MCF 10A (cell line): ENCODE measurements at regions not wholly inside any gene's neighbourhood (a gene's known extent, or its start where the extent isn't known, plus 50 kb on each side); places are given as distances from the start of the nearest gene placed in this dataset.

Experiments used
- BruUV-seq: library from RNA; stranded (reverse); fragments of 400-500 nt; replicated peaks from 2 replicates; lab custom pipeline; 2021; lab: Mats Ljungman, UMichigan
- CTCF ChIA-PET: fragments of 300-600 bp; sonication (Branson Sonifier 250); formaldehyde crosslinking; extraction: SDS; loops from one replicate; lab custom pipeline; 2021; ENCODE audit warnings: antibody characterized with exemption, inconsistent platforms; lab: Yijun Ruan, JAX
- POLR2A ChIA-PET: fragments of 300-600, 350-650 bp; sonication (Branson Sonifier 250); formaldehyde crosslinking; extraction: SDS; loops from one replicate; lab custom pipeline; 2020; ENCODE audit warnings: antibody characterized with exemption, inconsistent platforms; lab: Yijun Ruan, JAX
- DNase-seq: peaks from one replicate; pipeline ENCODE4 v3.0.0-alpha.2; 2018; ENCODE audit not compliant: unreplicated experiment
- H3K27ac Mint-ChIP-seq: one replicate; pipeline ENCODE4 v1.8.0; 2022; ENCODE audit warnings: mild to moderate bottlenecking, low read depth, mixed read lengths; ENCODE audit not compliant: unreplicated experiment
- H3K27me3 Mint-ChIP-seq: one replicate; pipeline ENCODE4 v1.8.0; 2022; ENCODE audit warnings: mixed read lengths; ENCODE audit not compliant: insufficient read depth, unreplicated experiment
- H3K36me3 Mint-ChIP-seq: one replicate; pipeline ENCODE4 v1.8.0; 2022; ENCODE audit warnings: mild to moderate bottlenecking, moderate library complexity, mixed read lengths; ENCODE audit not compliant: insufficient read depth, unreplicated experiment
- H3K4me1 Mint-ChIP-seq: one replicate; pipeline ENCODE4 v1.8.0; 2022; ENCODE audit warnings: mixed read lengths; ENCODE audit not compliant: insufficient read depth, unreplicated experiment
- H3K4me3 Mint-ChIP-seq: one replicate; pipeline ENCODE4 v1.8.0; 2022; ENCODE audit warnings: mild to moderate bottlenecking, moderate library complexity, mixed read lengths; ENCODE audit not compliant: unreplicated experiment
- H3K9me3 Mint-ChIP-seq: one replicate; pipeline ENCODE4 v1.8.0; 2022; ENCODE audit warnings: mixed read lengths; ENCODE audit not compliant: unreplicated experiment
- intact Hi-C: fragments of 100-400 bp; cut with micrococcal nuclease; formaldehyde crosslinking; loops from 2 replicates; pipeline ENCODE4 v1.14.1; 2022
- TF ChIP-seq, protein P1 (sequence below): fragments of 200-600 bp; IDR thresholded peaks from one replicate; pipeline ENCODE4 v1.8.0; 2022; ENCODE audit warnings: antibody characterized with exemption, mild to moderate bottlenecking; ENCODE audit not compliant: unreplicated experiment

DNA sequence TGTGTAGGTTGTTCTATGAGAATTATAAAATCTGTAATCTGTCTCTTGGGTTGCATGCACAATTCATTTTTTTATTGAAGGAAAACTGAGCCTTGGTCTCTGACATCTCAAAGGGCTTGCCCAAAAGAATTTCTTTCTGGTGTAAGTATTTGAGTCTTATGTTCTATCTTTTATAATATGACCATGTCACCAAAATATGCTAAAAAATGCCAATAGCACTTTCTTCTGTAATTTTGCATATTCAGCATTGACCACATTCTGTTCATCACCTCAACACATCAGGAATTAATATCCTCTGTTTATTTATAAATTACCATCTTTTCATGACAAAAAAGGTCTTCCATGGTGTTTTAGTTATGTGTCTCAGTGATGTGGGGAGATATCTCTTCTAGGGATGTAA lies 268.7 kb upstream of the TCF4 start:
- Mint-ChIP-seq H3K36me3 (no peaks in the 10 kb centered on the region), H3K27ac (peak overlapping the region; percentile 64), H3K4me3 (no peak overlapping the region), H3K4me1 (peaks cover 35% of the 10 kb centered on the region), H3K9me3 (no peaks in the 10 kb centered on the region), H3K27me3 (no peaks in the 10 kb centered on the region)
- no TSS peak for BruUV-seq
- TF ChIP-seq, protein P1, sequence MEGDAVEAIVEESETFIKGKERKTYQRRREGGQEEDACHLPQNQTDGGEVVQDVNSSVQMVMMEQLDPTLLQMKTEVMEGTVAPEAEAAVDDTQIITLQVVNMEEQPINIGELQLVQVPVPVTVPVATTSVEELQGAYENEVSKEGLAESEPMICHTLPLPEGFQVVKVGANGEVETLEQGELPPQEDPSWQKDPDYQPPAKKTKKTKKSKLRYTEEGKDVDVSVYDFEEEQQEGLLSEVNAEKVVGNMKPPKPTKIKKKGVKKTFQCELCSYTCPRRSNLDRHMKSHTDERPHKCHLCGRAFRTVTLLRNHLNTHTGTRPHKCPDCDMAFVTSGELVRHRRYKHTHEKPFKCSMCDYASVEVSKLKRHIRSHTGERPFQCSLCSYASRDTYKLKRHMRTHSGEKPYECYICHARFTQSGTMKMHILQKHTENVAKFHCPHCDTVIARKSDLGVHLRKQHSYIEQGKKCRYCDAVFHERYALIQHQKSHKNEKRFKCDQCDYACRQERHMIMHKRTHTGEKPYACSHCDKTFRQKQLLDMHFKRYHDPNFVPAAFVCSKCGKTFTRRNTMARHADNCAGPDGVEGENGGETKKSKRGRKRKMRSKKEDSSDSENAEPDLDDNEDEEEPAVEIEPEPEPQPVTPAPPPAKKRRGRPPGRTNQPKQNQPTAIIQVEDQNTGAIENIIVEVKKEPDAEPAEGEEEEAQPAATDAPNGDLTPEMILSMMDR = no peak
- ChIA-PET CTCF (interaction anchor here (0.6 to 1.8 kb wide), 2 partner anchors 49 to 441 kb away, joined by 3 to 6 read pairs; no protein-coding TSS in a partner anchor), POLR2A (interaction anchor here (0.6 to 2.2 kb wide), 9 partner anchors 11 to 267 kb away, joined by 3 to 22 read pairs (median 5); no protein-coding TSS in a partner anchor)
- intact Hi-C loops = loop anchor here (1.0 kb wide), 1 partner anchor 441 kb away; no protein-coding TSS in a partner anchor
- no peak for DNase-seq

DNA sequence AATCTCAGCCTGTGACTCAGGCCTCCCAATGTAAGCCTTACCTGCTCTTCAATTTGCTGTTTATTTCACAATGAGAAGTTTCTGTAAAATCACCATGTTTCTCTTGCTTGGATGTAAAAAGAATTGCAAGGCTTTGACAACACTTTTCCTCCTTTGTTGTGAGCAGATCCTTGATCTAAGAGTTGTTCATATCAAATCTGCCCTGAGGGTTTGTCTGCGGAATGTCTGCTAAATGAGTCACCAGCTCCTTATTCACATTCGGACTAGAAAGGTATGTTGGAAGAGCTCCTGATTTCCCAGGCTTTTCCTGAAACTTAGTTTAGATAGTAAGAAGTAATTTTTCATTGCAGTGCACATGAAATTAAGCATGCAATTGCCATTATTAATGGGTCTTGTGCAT lies 268.2 kb upstream of the TCF4 start:
- Mint-ChIP-seq H3K4me3 (no peak overlapping the region), H3K27ac (peak overlapping the region; percentile 64), H3K9me3 (no peaks in the 10 kb centered on the region), H3K36me3 (no peaks in the 10 kb centered on the region), H3K27me3 (no peaks in the 10 kb centered on the region), H3K4me1 (peaks cover 35% of the 10 kb centered on the region)
- DNase-seq = peak; percentile 97
- POLR2A ChIA-PET = interaction anchor here (0.5 to 2.2 kb wide), 12 partner anchors 10 to 446 kb away, joined by 3 to 22 read pairs (median 4); no protein-coding TSS in a partner anchor
- intact Hi-C loops = loop anchor here (1.0 kb wide), 1 partner anchor 441 kb away; no protein-coding TSS in a partner anchor
- CTCF ChIA-PET = interaction anchor here (0.6 to 1.8 kb wide), 6 partner anchors 19 to 440 kb away, joined by 3 to 6 read pairs (median 4); no protein-coding TSS in a partner anchor
- TF ChIP-seq, protein P1 = no peak
- no TSS peak for BruUV-seq

DNA sequence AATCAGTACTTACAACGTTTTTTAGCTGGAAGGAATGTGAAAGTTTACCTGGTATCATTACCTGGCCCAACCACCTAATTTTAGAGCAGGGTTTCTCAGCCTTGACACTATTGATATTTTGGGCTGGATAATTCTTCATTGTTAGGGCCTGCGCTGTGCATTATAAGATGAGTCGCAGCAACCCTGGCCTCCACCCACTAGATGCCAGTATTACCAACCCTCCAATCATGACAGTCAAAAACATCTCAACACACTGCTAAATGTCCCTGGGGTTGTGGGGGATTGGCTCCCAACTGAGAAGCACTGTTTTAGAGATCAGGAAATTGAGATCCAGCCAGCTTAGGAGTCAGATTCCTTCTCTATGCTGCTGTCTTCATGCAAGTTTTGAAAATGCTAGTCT lies 265.3 kb upstream of the TCF4 start:
- ChIA-PET CTCF (interaction anchor here (0.6 to 0.7 kb wide), 3 partner anchors 8 to 721 kb away, joined by 4 read pairs; no protein-coding TSS in a partner anchor), POLR2A (interaction anchor here (0.6 kb wide), 1 partner anchor 36 kb away, joined by 3 read pairs; no protein-coding TSS in a partner anchor)
- Mint-ChIP-seq H3K4me1 (peaks cover 35% of the 10 kb centered on the region), H3K27ac (no peak overlapping the region), H3K9me3 (no peaks in the 10 kb centered on the region), H3K36me3 (no peaks in the 10 kb centered on the region), H3K27me3 (no peaks in the 10 kb centered on the region), H3K4me3 (no peak overlapping the region)
- intact Hi-C loops = no loop called here
- no TSS peak for BruUV-seq
- no peak for DNase-seq
- TF ChIP-seq, protein P1 = no peak

DNA sequence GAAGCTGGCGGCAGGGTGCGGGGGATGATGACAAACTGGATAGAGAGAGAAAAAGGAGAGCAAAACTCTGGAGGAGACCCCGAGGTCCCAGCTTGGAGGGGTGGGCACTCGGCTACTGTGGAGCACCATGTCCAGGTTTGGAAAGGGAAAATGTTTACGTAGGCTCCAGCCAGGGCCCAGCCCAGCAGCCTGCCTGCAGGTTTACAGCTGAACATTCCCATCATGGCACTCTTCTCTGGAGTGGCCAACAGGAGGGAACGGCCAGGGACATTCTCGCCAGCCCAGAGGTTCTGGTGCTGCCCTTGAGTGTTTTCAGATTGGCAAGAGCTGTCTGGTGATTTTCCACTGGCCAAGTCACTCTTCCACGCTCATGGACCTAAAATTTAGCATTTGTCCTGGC lies 262.9 kb upstream of the TCF4 start:
- H3K9me3 Mint-ChIP-seq = no peaks in the 10 kb centered on the region
- H3K36me3 Mint-ChIP-seq = no peaks in the 10 kb centered on the region
- no peak overlapping the region for H3K27ac Mint-ChIP-seq
- TF ChIP-seq, protein P1 = no peak
- intact Hi-C loops = no loop called here
- POLR2A ChIA-PET = no interaction called here
- no TSS peak for BruUV-seq
- H3K4me3 Mint-ChIP-seq = no peak overlapping the region
- H3K27me3 Mint-ChIP-seq = no peaks in the 10 kb centered on the region
- peaks cover 15% of the 10 kb centered on the region for H3K4me1 Mint-ChIP-seq
- DNase-seq = no peak
- CTCF ChIA-PET = interaction anchor here (1.0 kb wide), 1 partner anchor 10 kb away, joined by 4 read pairs; no protein-coding TSS in a partner anchor
